Nephron progenitor cell (in vitro differentiated cells): ENCODE measurements at regions not wholly inside any gene's neighbourhood (a gene's known extent, or its start where the extent isn't known, plus 50 kb on each side); places are given as distances from the start of the nearest gene placed in this dataset.

Experiments
- DNase-seq: peaks from one replicate; pipeline ENCODE4 v3.0.0; 2021
- H3K27ac Mint-ChIP-seq: 2 replicates; pipeline ENCODE4 v1.8.0; 2021; ENCODE audit warnings: mild to moderate bottlenecking, moderate library complexity, mixed read lengths
- H3K27me3 Mint-ChIP-seq: 2 replicates; pipeline ENCODE4 v1.8.0; 2021; ENCODE audit warnings: mild to moderate bottlenecking, low read depth, mixed read lengths; ENCODE audit not compliant: poor library complexity
- H3K36me3 Mint-ChIP-seq: 2 replicates; pipeline ENCODE4 v1.8.0; 2021; ENCODE audit warnings: low read depth, mixed read lengths
- H3K4me1 Mint-ChIP-seq: 2 replicates; pipeline ENCODE4 v1.8.0; 2021; ENCODE audit warnings: mixed read lengths
- H3K4me3 Mint-ChIP-seq: 2 replicates; pipeline ENCODE4 v1.8.0; 2021; ENCODE audit warnings: mild to moderate bottlenecking, moderate library complexity, mixed read lengths
- H3K9me3 Mint-ChIP-seq: 2 replicates; pipeline ENCODE4 v1.8.0; 2021; ENCODE audit warnings: mild to moderate bottlenecking, moderate library complexity, mixed read lengths
- TF ChIP-seq, protein P1 (sequence below): fragments of 200-600 bp; sonication (generic); IDR thresholded peaks from 2 replicates; pipeline ENCODE4 v1.5.0; 2021; ENCODE audit warnings: antibody characterized with exemption

DNA sequence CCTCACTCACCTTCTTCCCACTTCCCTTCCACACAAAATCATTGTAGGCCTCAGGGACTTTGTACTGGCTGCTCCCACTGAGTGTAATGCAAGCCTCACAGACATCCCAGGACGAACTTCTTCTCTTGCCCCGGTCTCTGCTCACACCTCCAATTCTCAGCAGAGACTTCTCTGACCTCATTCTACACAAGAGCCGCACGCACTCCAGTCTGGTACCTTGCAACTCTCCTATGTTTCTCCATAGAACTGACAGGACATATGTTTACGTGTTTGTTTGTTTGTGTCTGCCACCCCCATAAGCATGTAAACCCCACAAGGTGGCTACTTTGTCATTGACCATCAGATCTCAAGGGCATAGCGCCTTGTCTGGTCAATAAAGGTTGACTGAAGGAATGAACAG is 350.8 kb downstream of the AJAP1 start:
- Mint-ChIP-seq H3K4me3 (no peak overlapping the region), H3K36me3 (no peaks in the 10 kb centered on the region), H3K27me3 (peaks cover 10% of the 10 kb centered on the region), H3K9me3 (no peaks in the 10 kb centered on the region), H3K4me1 (peaks cover 3% of the 10 kb centered on the region), H3K27ac (no peak overlapping the region)
- TF ChIP-seq, protein P1, sequence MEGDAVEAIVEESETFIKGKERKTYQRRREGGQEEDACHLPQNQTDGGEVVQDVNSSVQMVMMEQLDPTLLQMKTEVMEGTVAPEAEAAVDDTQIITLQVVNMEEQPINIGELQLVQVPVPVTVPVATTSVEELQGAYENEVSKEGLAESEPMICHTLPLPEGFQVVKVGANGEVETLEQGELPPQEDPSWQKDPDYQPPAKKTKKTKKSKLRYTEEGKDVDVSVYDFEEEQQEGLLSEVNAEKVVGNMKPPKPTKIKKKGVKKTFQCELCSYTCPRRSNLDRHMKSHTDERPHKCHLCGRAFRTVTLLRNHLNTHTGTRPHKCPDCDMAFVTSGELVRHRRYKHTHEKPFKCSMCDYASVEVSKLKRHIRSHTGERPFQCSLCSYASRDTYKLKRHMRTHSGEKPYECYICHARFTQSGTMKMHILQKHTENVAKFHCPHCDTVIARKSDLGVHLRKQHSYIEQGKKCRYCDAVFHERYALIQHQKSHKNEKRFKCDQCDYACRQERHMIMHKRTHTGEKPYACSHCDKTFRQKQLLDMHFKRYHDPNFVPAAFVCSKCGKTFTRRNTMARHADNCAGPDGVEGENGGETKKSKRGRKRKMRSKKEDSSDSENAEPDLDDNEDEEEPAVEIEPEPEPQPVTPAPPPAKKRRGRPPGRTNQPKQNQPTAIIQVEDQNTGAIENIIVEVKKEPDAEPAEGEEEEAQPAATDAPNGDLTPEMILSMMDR, result no peak
- DNase-seq, result no peak

DNA sequence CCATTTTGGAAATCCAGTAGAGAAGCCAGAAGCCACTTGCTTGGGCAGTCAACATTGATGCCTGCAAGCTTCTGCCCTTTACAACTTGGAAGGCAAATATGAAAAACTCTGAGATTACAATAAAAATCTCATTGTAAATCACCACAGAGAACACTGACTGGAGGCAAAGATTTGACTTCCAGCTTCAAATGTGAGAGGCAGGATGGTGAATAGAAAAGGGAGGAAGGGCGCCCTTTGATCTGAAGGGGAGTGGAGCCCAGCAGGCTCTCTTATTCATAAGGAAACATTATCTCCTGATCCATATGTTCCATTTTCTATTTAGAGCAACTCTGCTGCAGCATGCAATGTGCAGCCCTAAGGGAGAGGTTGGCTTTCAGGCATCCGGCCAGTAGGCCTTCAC is 348.3 kb downstream of the AJAP1 start:
- TF ChIP-seq, protein P1, result no peak

DNA sequence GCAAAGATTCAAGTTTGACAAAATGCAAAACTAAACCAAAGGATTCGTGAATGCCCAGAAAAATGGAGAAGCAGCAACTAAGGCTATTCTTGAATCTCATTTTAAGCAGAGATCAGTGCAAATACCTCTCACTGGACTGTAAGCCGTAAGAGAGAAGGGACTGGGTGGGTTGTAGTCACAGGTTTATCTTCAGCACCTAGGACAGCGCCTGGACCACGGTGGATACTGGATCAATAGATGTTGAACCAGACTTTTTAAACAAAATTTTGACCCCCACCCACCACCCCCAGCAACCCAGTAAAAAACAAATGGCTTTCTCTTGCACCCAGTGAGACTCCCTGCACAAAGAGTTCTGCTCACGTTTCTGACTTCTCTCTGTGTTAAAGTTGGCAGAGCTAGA is 347.1 kb downstream of the AJAP1 start:
- Mint-ChIP-seq H3K27ac (no peak overlapping the region), H3K4me1 (no peaks in the 10 kb centered on the region), H3K36me3 (no peaks in the 10 kb centered on the region), H3K27me3 (peaks cover 9% of the 10 kb centered on the region), H3K4me3 (no peak overlapping the region), H3K9me3 (no peaks in the 10 kb centered on the region)
- peak; percentile 79 for DNase-seq
- TF ChIP-seq, protein P1, result no peak

More for the DNA sequence above, 348.3 kb downstream of the AJAP1 start:
- H3K27me3 Mint-ChIP-seq, result peaks cover 13% of the 10 kb centered on the region
- H3K36me3 Mint-ChIP-seq, result no peaks in the 10 kb centered on the region
- no peaks in the 10 kb centered on the region for H3K4me1 Mint-ChIP-seq
- H3K9me3 Mint-ChIP-seq, result no peaks in the 10 kb centered on the region
- H3K27ac Mint-ChIP-seq, result no peak overlapping the region
- no peak for DNase-seq
- H3K4me3 Mint-ChIP-seq, result no peak overlapping the region

DNA sequence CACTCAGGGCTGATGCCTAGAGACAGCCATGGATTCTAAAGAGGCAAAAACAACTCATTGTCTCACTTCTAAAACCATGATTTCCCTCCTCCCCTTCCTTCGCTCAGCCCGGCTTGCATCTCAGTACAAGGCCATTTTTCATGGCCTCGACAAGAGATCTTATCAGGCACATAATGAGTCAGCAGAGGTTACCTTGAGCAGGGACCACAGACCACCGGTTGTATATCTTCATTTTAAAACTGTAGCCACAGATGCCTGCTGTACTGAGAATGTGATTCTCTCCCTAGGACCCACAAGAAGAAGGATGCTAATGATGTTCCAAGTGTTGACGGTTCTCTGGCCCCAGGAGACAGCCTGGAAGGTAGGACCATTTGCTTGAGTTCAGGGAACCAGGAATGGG is 331.9 kb downstream of the AJAP1 start:
- no peak for DNase-seq
- Mint-ChIP-seq H3K4me3 (no peak overlapping the region), H3K36me3 (no peaks in the 10 kb centered on the region), H3K27ac (no peak overlapping the region), H3K27me3 (peaks cover 15% of the 10 kb centered on the region), H3K4me1 (peaks cover 15% of the 10 kb centered on the region), H3K9me3 (peaks cover 4% of the 10 kb centered on the region)
- TF ChIP-seq, protein P1, result no peak

DNA sequence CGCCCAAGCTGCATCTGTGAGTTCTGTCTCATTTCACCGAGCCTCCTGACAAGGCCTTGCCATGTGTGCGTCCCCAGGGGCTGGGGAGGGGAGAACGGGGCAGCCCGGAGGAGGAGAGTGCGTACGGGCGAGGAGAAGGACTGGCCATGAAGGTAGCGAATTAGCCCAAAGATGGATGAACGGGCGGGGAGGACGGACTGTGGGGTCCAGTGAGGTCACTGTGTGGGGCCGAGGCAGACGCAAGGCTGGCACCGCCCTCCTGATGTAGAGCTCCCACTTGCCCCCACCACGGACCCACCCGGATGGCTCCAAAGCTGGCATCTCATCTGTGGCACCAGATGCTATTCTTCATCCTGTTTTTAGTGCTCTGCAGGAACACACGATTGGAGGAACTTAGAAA is 330.4 kb downstream of the AJAP1 start:
- peaks cover 23% of the 10 kb centered on the region for H3K27me3 Mint-ChIP-seq
- no peaks in the 10 kb centered on the region for H3K36me3 Mint-ChIP-seq
- peaks cover 15% of the 10 kb centered on the region for H3K4me1 Mint-ChIP-seq
- TF ChIP-seq, protein P1, result no peak
- DNase-seq, result no peak
- H3K4me3 Mint-ChIP-seq, result no peak overlapping the region
- H3K9me3 Mint-ChIP-seq, result peaks cover 4% of the 10 kb centered on the region
- no peak overlapping the region for H3K27ac Mint-ChIP-seq

DNA sequence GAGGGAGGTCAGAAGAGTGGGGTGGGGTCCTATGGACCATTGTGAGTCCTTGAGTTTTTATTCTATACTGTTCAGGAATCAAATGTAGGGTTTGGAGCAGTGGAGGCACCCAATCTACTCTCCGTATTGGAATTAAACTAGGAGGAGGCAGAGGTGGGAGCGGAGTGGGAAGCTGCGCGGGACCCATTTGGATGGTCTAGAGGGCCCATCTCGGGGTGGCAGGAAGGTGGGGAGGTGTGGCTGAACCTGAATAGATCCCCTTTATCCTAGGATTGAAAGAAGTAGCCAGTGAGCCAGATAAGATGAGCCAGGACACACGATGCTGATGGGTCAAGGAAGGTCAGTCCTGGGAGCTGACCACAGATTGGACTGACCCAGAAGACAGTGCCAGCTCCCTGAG is 325.8 kb downstream of the AJAP1 start:
- DNase-seq, result no peak
- no peak overlapping the region for H3K4me3 Mint-ChIP-seq
- H3K27me3 Mint-ChIP-seq, result peaks cover 12% of the 10 kb centered on the region
- no peak overlapping the region for H3K27ac Mint-ChIP-seq
- TF ChIP-seq, protein P1, result no peak
- peaks cover 32% of the 10 kb centered on the region for H3K4me1 Mint-ChIP-seq
- H3K36me3 Mint-ChIP-seq, result no peaks in the 10 kb centered on the region
- H3K9me3 Mint-ChIP-seq, result peaks cover 4% of the 10 kb centered on the region
